ENCODE measurements at regions not wholly inside any gene's neighbourhood (a gene's known extent, or its start where the extent isn't known, plus 50 kb on each side); places are given as distances from the start of the nearest gene placed in this dataset.
"Not testable (repeated sequence)": the region's sequence is repeated elsewhere in the genome, so short reads cannot be mapped to it uniquely, and the experiment has no call there.

DNA sequence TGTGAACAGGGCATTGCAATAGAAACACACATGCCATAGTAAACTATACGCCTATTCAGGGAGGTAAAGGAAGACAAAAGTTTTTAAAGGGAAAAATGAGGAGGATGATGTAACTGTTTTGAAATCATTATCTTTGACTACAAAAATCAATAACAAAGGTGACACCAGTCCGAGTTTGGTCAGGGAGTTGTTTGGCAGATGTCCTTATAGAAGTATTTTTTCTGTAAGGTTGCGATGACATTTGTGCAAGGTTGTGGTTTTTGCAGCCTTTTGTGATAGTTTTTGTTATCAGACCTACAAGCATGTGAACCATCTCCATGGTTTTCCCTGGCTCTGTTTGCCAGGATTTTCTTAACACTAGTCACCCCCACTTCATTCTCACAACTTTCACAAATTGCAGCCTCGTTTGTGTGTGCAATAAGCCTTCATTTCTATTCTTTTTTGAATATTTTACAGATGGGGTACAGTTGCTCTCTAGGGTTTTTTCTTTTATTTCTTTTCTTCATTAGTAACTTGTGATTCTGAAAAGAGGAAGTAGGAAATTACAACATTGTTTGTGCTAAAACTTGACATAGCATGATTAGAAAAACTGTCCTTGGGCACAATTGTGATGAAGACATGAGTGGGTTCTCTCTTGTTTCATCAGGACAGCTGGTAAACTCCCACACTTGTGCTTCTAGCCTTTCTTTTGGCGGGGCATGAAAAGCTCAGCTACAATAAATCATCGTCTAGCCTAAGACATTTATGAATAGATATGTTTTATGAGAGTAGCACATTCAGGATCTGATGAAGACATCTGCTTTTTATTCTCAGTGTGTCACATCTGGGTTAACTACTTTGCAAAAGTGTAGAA is 60.2 kb upstream of the PNPLA4 start:
- Mint-ChIP-seq H3K4me1 (no peaks in the 10 kb centered on the region), H3K27ac (no peak overlapping the region), H3K27me3 (no peaks in the 10 kb centered on the region), H3K36me3 (no peaks in the 10 kb centered on the region), H3K4me3 (no peak overlapping the region), H3K9me3 (no peaks in the 10 kb centered on the region)

- H3K27ac Mint-ChIP-seq, H3K36me3 Mint-ChIP-seq, H3K27me3 Mint-ChIP-seq, H3K4me1 Mint-ChIP-seq, H3K4me3 Mint-ChIP-seq, H3K9me3 Mint-ChIP-seq: not testable (repeated sequence)
These were observed 59.5 kb upstream of the PNPLA4 start for GRCh38 chrX:7986738-7987137.

DNA sequence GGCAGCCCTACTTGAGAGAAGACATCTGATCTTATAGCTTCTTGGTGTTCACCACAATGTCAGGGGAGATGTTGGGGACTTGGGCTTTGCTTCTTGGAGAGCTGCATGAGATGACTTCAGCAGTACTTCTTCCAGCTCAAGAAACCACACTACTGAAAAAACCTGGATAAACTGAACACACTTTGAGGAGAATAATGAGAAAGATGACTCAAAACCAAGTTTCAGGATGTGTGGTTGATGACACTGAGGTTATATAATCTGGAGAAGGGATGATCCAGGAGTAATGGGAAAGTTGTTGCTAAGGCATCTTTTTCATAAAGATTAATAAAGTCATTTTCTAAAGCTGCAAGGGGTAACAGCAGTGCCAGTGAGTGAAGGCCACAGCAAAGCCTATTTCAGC is 58.4 kb upstream of the PNPLA4 start:
- no peaks in the 10 kb centered on the region for H3K9me3 Mint-ChIP-seq
- no peak overlapping the region for H3K27ac Mint-ChIP-seq
- no peaks in the 10 kb centered on the region for H3K27me3 Mint-ChIP-seq
- H3K4me1 Mint-ChIP-seq: no peaks in the 10 kb centered on the region
- H3K4me3 Mint-ChIP-seq: no peak overlapping the region
- no peaks in the 10 kb centered on the region for H3K36me3 Mint-ChIP-seq

DNA sequence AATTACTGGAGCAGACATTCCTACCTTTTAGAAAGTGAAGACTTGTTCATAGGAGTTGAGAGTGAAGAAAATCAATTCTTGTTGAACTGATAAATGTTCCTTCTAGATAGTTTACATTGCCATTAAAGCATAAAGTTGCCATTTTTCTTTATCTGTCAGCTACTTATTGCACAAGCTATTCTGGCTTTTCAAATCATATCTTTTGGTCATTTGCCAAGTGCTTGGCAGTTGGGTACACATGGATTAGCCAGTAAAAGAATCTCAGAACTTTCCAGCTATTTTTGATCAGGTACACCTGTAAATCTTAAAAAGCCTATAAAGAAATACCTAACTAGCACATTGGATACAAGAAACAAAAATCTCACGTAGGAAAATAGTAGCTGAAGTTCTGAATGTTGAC is 56.4 kb upstream of the PNPLA4 start:
- H3K27me3 Mint-ChIP-seq: no peaks in the 10 kb centered on the region

More for the DNA sequence above, 56.4 kb upstream of the PNPLA4 start:
- H3K4me3 Mint-ChIP-seq: no peak overlapping the region
- no peaks in the 10 kb centered on the region for H3K4me1 Mint-ChIP-seq
- no peaks in the 10 kb centered on the region for H3K9me3 Mint-ChIP-seq
- no peaks in the 10 kb centered on the region for H3K36me3 Mint-ChIP-seq
- H3K27ac Mint-ChIP-seq: no peak overlapping the region
